Neural cell (in vitro differentiated cells): ENCODE measurements at regions not wholly inside any gene's neighbourhood (a gene's known extent, or its start where the extent isn't known, plus 50 kb on each side); places are given as distances from the start of the nearest gene placed in this dataset.

Experiments used
- H2AFZ ChIP-seq: fragments of 200-600, 300-800 bp; sonication (generic), shearing (Covaris generic); 2 replicates; pipeline ENCODE4 v1.6.0; 2014; ENCODE audit warnings: low read depth, mild to moderate bottlenecking, antibody characterized with exemption, low read length, moderate library complexity
- H3F3A ChIP-seq: fragments of 200-600 bp; shearing (Covaris generic); 2 replicates; pipeline ENCODE4 v1.6.1; 2016; ENCODE audit warnings: mild to moderate bottlenecking, moderate library complexity, mixed read lengths, antibody characterized with exemption, low read length; ENCODE audit not compliant: insufficient read depth, poor library complexity, severe bottlenecking
- H3K27ac ChIP-seq: fragments of 200-600, 300-800 bp; sonication (generic), shearing (Covaris generic); 2 replicates; pipeline ENCODE4 v1.5.1; 2014; ENCODE audit warnings: mild to moderate bottlenecking, low read length, moderate library complexity
- H3K27me3 ChIP-seq: fragments of 300-800, 200-600 bp; sonication (generic), shearing (Covaris generic); 2 replicates; pipeline ENCODE4 v1.6.0; 2014; ENCODE audit warnings: mild to moderate bottlenecking, low read depth, low read length, moderate library complexity; ENCODE audit not compliant: insufficient read depth
- H3K36me3 ChIP-seq: fragments of 300-800, 200-600 bp; sonication (generic), shearing (Covaris generic); 2 replicates; pipeline ENCODE4 v1.5.1; 2014; ENCODE audit warnings: mild to moderate bottlenecking, antibody characterized with exemption, low read length, moderate library complexity; ENCODE audit not compliant: insufficient read depth
- H3K4me2 ChIP-seq: fragments of 300-800, 200-600 bp; sonication (generic), shearing (Covaris generic); 2 replicates; pipeline ENCODE4 v1.6.0; 2014; ENCODE audit warnings: mild to moderate bottlenecking, low read length
- H3K4me3 ChIP-seq: fragments of 300-800, 200-600 bp; sonication (generic), shearing (Covaris generic); 2 replicates; pipeline ENCODE4 v1.5.1; 2014; ENCODE audit warnings: mild to moderate bottlenecking, low read length, moderate library complexity
- H3K79me2 ChIP-seq: fragments of 200-600 bp; shearing (Covaris generic); replicated peaks from 2 replicates; pipeline ENCODE4 v1.6.0; 2014; ENCODE audit warnings: mild to moderate bottlenecking, low read length, moderate library complexity; ENCODE audit not compliant: insufficient read depth
- H3K9ac ChIP-seq: fragments of 300-800, 200-600 bp; sonication (generic), shearing (Covaris generic); 2 replicates; pipeline ENCODE4 v1.6.1; 2016; ENCODE audit warnings: mild to moderate bottlenecking, low read length, mixed read lengths
- H3K9me2 ChIP-seq: fragments of 200-600 bp; shearing (Covaris generic); 2 replicates; pipeline ENCODE4 v1.6.1; 2016; ENCODE audit warnings: mild to moderate bottlenecking, low read length, mixed read lengths; ENCODE audit not compliant: insufficient read depth
- H3K9me3 ChIP-seq: fragments of 200-600, 300-800 bp; sonication (generic), shearing (Covaris generic); 2 replicates; pipeline ENCODE4 v1.6.1; 2016; ENCODE audit warnings: mild to moderate bottlenecking, mixed run types, low read length, moderate library complexity, mixed read lengths
- H4K20me1 ChIP-seq: fragments of 200-600 bp; shearing (Covaris generic); 2 replicates; pipeline ENCODE4 v1.6.1; 2016; ENCODE audit warnings: mild to moderate bottlenecking, mixed run types; ENCODE audit not compliant: insufficient read depth
- CTCF ChIP-seq: fragments of 450-650 bp; IDR thresholded peaks from 2 replicates; pipeline ENCODE4 v1.5.1; 2014; ENCODE audit warnings: antibody characterized with exemption, mild to moderate bottlenecking, moderate library complexity; ENCODE audit not compliant: poor library complexity, severe bottlenecking
- EP300 ChIP-seq: fragments of 450-650 bp; conservative IDR thresholded peaks from 2 replicates; pipeline ENCODE4 v1.6.1; 2014; ENCODE audit warnings: antibody characterized with exemption, mild to moderate bottlenecking, moderate library complexity; ENCODE audit not compliant: poor library complexity, severe bottlenecking
- EZH2 ChIP-seq: fragments of 200-600, 300-800 bp; shearing (Covaris generic), sonication (generic); IDR thresholded peaks from 2 replicates; pipeline ENCODE4 v1.6.1; 2014; ENCODE audit warnings: antibody characterized with exemption, low read length, borderline replicate concordance, mild to moderate bottlenecking; ENCODE audit not compliant: insufficient read depth, poor library complexity, severe bottlenecking
- MXI1 ChIP-seq: fragments of 450-650 bp; conservative IDR thresholded peaks from 2 replicates; pipeline ENCODE4 v1.6.1; 2014; ENCODE audit warnings: antibody characterized with exemption, mild to moderate bottlenecking; ENCODE audit not compliant: poor library complexity, severe bottlenecking
- POLR2AphosphoS5 ChIP-seq: IDR thresholded peaks from 2 replicates; pipeline ENCODE4 v1.6.1; 2012
- RAD21 ChIP-seq: fragments of 450-650 bp; conservative IDR thresholded peaks from 2 replicates; pipeline ENCODE4 v1.6.1; 2014; ENCODE audit warnings: antibody characterized with exemption, mild to moderate bottlenecking, moderate library complexity
- REST ChIP-seq: IDR thresholded peaks from 2 replicates; pipeline ENCODE4 v1.6.1; 2012; ENCODE audit warnings: borderline replicate concordance
- SMC3 ChIP-seq: fragments of 450-650 bp; conservative IDR thresholded peaks from 2 replicates; pipeline ENCODE4 v1.6.1; 2014; ENCODE audit warnings: antibody characterized with exemption, mild to moderate bottlenecking, moderate library complexity; ENCODE audit not compliant: poor library complexity
- TAF1 ChIP-seq: IDR thresholded peaks from 2 replicates; pipeline ENCODE4 v1.6.1; 2012; ENCODE audit warnings: low read depth

DNA sequence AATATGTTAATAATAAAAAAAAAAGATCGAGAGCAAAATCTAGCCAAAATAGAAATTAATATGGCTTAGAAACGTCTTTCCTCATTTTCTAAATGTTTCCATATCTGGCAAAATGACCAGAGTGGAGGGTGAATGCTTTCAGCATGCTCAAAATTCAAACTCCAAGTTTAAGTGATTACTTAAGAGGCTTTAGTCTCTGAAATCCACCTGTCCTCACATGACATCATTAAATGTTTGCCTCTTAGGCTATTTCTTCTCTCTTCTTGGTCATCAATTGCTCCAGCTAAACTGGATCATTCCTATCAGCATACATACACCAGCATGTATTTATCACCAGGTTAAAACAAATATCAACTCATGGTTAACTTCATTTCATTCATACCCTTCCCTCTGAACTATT is 54.5 kb upstream of the ATXN3L start:
- TF ChIP-seq EP300: no peak
- TF ChIP-seq CTCF: no peak
- TF ChIP-seq RAD21: no peak
- no peak for TF ChIP-seq TAF1
- no peak for TF ChIP-seq MXI1
- H3K79me2 ChIP-seq: no peaks in the 10 kb centered on the region
- H3K9me3 ChIP-seq: no peaks in the 10 kb centered on the region
- H3K36me3 ChIP-seq: no peaks in the 10 kb centered on the region
- no peaks in the 10 kb centered on the region for H3F3A ChIP-seq
- no peaks in the 10 kb centered on the region for H4K20me1 ChIP-seq
- H3K9me2 ChIP-seq: no peaks in the 10 kb centered on the region
- no peak overlapping the region for H3K27ac ChIP-seq
- no peak overlapping the region for H2AFZ ChIP-seq
- H3K9ac ChIP-seq: no peak overlapping the region
- no peak overlapping the region for H3K4me3 ChIP-seq
- no peak overlapping the region for H3K4me2 ChIP-seq
- H3K27me3 ChIP-seq: no peaks in the 10 kb centered on the region

- Histone ChIP-seq H3K27me3 (no peaks in the 10 kb centered on the region), H2AFZ (no peak overlapping the region), H3K36me3 (no peaks in the 10 kb centered on the region), H3F3A (no peaks in the 10 kb centered on the region), H3K4me3 (no peak overlapping the region), H4K20me1 (no peaks in the 10 kb centered on the region), H3K27ac (no peak overlapping the region), H3K9ac (no peak overlapping the region), H3K79me2 (no peaks in the 10 kb centered on the region), H3K9me3 (no peaks in the 10 kb centered on the region), H3K4me2 (no peak overlapping the region), H3K9me2 (no peaks in the 10 kb centered on the region)
- no peak for TF ChIP-seq EZH2
- TF ChIP-seq MXI1: no peak
- no peak for TF ChIP-seq RAD21
- TF ChIP-seq EP300: no peak
- no peak for TF ChIP-seq TAF1
- no peak for TF ChIP-seq POLR2AphosphoS5
- no peak for TF ChIP-seq REST
- TF ChIP-seq CTCF: no peak
- TF ChIP-seq SMC3: no peak
Measured at GRCh38 chrX:13373431-13374187, 53.8 kb upstream of the ATXN3L start.
